ENCODE measurements at regions not wholly inside any gene's neighbourhood (a gene's known extent, or its start where the extent isn't known, plus 50 kb on each side); places are given as distances from the start of the nearest gene placed in this dataset.
"Not testable (repeated sequence)": the region's sequence is repeated elsewhere in the genome, so short reads cannot be mapped to it uniquely, and the experiment has no call there.

GRCh38 chr7:106448992-106449859 is 164.4 kb upstream of the NAMPT start:
- no peak for DNase-seq (ENCODE audit: low read depth in 2 of 2)

- DNase-seq (ENCODE audit: low read depth in 2 of 2) = no peak
Observed at GRCh38 chr7:106448346-106448991, 163.7 kb upstream of the NAMPT start.

GRCh38 chr7:106447318-106447847 is 162.6 kb upstream of the NAMPT start:
- DNase-seq (ENCODE audit: low read depth in 2 of 2) = no peak

- not testable (repeated sequence) for DNase-seq (ENCODE audit: low read depth in 2 of 2)
Observed at GRCh38 chr7:106445366-106445765, 160.6 kb upstream of the NAMPT start.

- no peak for DNase-seq (ENCODE audit: low read depth in 2 of 2)
Observed at GRCh38 chr7:106444068-106444655, 159.4 kb upstream of the NAMPT start.

- DNase-seq (ENCODE audit: low read depth in 2 of 2) = no peak
Observed at GRCh38 chr7:106443156-106443555, 158.4 kb upstream of the NAMPT start.

- no peak for DNase-seq (ENCODE audit: low read depth in 2 of 2)
Observed at GRCh38 chr7:106442476-106442875, 157.7 kb upstream of the NAMPT start.

GRCh38 chr7:106441343-106441742 is 156.6 kb upstream of the NAMPT start:
- DNase-seq (ENCODE audit: low read depth in 2 of 2) = not testable (repeated sequence)

GRCh38 chr7:106436933-106437332 is 152.2 kb upstream of the NAMPT start:
- not testable (repeated sequence) for DNase-seq (ENCODE audit: low read depth in 2 of 2)

GRCh38 chr7:106433377-106433776 is 148.6 kb upstream of the NAMPT start:
- DNase-seq (ENCODE audit: low read depth in 2 of 2) = no peak

GRCh38 chr7:106430535-106431455 is 146.0 kb upstream of the NAMPT start:
- no peak for DNase-seq (ENCODE audit: low read depth in 2 of 2)

GRCh38 chr7:106430103-106430502 is 145.3 kb upstream of the NAMPT start:
- DNase-seq (ENCODE audit: low read depth in 2 of 2) = no peak

GRCh38 chr7:106426803-106427202 is 142.0 kb upstream of the NAMPT start:
- DNase-seq (ENCODE audit: low read depth in 2 of 2) = no peak

- DNase-seq (ENCODE audit: low read depth in 2 of 2) = no peak
Observed at GRCh38 chr7:106425017-106425719, 140.4 kb upstream of the NAMPT start.

GRCh38 chr7:106424476-106425016 is 139.8 kb upstream of the NAMPT start:
- no peak for DNase-seq (ENCODE audit: low read depth in 2 of 2)

GRCh38 chr7:106423821-106424475 is 139.2 kb upstream of the NAMPT start:
- DNase-seq (ENCODE audit: low read depth in 2 of 2) = no peak

- DNase-seq (ENCODE audit: low read depth in 2 of 2) = no peak
Observed at GRCh38 chr7:106423111-106423510, 138.3 kb upstream of the NAMPT start.

GRCh38 chr7:106421181-106421762 is 136.5 kb upstream of the NAMPT start:
- no peak for DNase-seq (ENCODE audit: low read depth in 2 of 2)

- DNase-seq (ENCODE audit: low read depth in 2 of 2) = no peak
Observed at GRCh38 chr7:106420736-106421135, 136.0 kb upstream of the NAMPT start.

GRCh38 chr7:106420210-106420609 is 135.4 kb upstream of the NAMPT start:
- DNase-seq (ENCODE audit: low read depth in 2 of 2) = no peak
